ENCODE measurements at regions not wholly inside any gene's neighbourhood (a gene's known extent, or its start where the extent isn't known, plus 50 kb on each side); places are given as distances from the start of the nearest gene placed in this dataset.

DNA sequence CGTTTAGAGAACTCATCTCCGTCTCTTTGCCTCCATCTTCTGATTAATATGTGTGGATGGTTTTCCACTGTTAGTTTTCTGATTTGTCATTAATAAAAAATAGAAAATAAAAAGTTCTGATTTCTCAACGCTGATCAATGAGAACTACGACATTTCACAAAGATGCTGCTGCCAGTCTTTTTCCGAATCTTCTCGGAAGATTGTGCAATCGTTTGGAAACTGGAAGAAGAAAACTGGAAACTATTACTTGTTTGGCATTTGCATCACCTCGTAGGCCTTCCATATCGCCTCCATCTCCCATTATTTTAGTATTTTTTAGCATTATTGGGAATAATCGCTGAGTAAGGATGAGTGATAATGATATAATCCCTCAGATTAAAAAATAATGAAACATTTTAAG is 123.2 kb upstream of the KLF6 start:
- no peak for FAIRE-seq

DNA sequence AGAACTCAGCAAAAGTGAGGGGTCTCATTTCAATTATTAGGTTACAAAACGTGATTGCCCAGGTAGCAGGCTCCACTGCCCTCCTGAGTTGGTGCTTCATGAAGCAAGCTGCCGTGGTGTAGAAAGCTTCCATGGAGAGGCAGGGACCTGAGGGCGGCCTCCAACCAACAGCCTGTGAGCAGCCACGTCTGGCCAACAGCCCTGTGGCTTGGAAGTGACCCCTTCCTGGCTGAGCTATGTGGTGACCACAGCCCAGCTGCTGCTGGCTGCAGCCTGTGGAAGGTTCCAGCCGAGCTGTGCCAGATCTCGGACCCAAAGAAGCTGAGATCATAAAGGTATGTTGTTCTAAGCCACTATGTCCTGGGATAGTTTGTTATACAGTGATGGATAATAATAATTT is 122.5 kb upstream of the KLF6 start:
- Histone ChIP-seq H3K27me3 (ENCODE audit: control insufficient read depth in 2 of 2, insufficient read depth in 2 of 2, low read length in 2 of 2) (no peaks in the 10 kb centered on the region), H2AFZ (ENCODE audit: low read depth, low read length) (0 out of 2 replicates have a peak overlapping the region, but pooled peaks have one; percentile 27), H3K4me3 (no peak overlapping the region), H3K79me2 (ENCODE audit: control insufficient read depth, insufficient read depth, low read length) (no peaks in the 10 kb centered on the region), H3K9me3 (replicated peaks; ENCODE audit: control insufficient read depth, insufficient read depth, low read depth, low read length) (no peaks in the 10 kb centered on the region), H3K9ac (ENCODE audit: insufficient read depth in 1 of 2, low read depth in 2 of 2, low read length in 2 of 2) (peak overlapping the region in 1 of 2 experiments; percentile 73; a peak in 1 of 4 replicates), H3K27ac (ENCODE audit: extremely low read depth, low read depth, low read length) (no peak overlapping the region), H4K20me1 (replicated peaks; ENCODE audit: control insufficient read depth, insufficient read depth, low read length) (no peaks in the 10 kb centered on the region), H3K36me3 (ENCODE audit: control insufficient read depth, insufficient read depth, low read length) (no peaks in the 10 kb centered on the region), H3K4me1 (replicated peaks in 1 of 2; ENCODE audit: control insufficient read depth in 2 of 2, insufficient read depth in 2 of 2, low read length in 2 of 2) (peaks cover 0 to 2% of the 10 kb centered on the region in 2 experiments; a peak in 1 of 5 replicates), H3K9me1 (ENCODE audit: control insufficient read depth, insufficient read depth, low read length) (no peaks in the 10 kb centered on the region), H3K4me2 (ENCODE audit: insufficient read depth, low read length) (no peak overlapping the region)
- ChIA-PET POLR2A (interaction anchor here (0.5 kb wide), 1 partner anchor 122 kb away, joined by 3 read pairs; no protein-coding TSS in a partner anchor), CTCF (ENCODE audit: low intra/inter-chr PET ratio) (no interaction called here)
- BruUV-seq (replicated peaks) = no TSS peak
- DNase-seq (ENCODE audit: extremely low read depth in 1 of 4, low spot score in 3 of 4) (no peak), FAIRE-seq (no peak), ATAC-seq (peak; percentile 57; the same call in 2 of the 3 replicates)
- in situ Hi-C loops (cut with MboI) (no loop called here), intact Hi-C loops (cut with micrococcal nuclease) (no loop called here)
- WGBS (ENCODE audit: insufficient coverage, low coverage, missing lambda C conversion rate) = 32% methylated on average over 6 of the region's 6 CpGs
- TF ChIP-seq PURB (CRISPR knock-in tag; IDR thresholded peaks at IDR 0.05; ENCODE audit: low read depth) = no peak
- TF ChIP-seq BRF1 (IDR thresholded peaks at IDR 0.05; ENCODE audit: borderline replicate concordance, extremely low read depth, insufficient read length) = no peak
- TF ChIP-seq ZBTB8A (IDR thresholded peaks at IDR 0.05; ENCODE audit: partially characterized antibody) = no peak
- no peak for TF ChIP-seq ZNF561 (CRISPR knock-in tag; conservative IDR thresholded peaks at IDR 0.05)
- no peak for TF ChIP-seq ZNF12 (CRISPR knock-in tag; IDR thresholded peaks at IDR 0.05)
- TF ChIP-seq ZNF780A (CRISPR knock-in tag; IDR thresholded peaks at IDR 0.05) = no peak
- TF ChIP-seq ZNF165 (CRISPR knock-in tag; IDR thresholded peaks at IDR 0.05; ENCODE audit: borderline replicate concordance) = no peak
- TF ChIP-seq, protein P1, sequence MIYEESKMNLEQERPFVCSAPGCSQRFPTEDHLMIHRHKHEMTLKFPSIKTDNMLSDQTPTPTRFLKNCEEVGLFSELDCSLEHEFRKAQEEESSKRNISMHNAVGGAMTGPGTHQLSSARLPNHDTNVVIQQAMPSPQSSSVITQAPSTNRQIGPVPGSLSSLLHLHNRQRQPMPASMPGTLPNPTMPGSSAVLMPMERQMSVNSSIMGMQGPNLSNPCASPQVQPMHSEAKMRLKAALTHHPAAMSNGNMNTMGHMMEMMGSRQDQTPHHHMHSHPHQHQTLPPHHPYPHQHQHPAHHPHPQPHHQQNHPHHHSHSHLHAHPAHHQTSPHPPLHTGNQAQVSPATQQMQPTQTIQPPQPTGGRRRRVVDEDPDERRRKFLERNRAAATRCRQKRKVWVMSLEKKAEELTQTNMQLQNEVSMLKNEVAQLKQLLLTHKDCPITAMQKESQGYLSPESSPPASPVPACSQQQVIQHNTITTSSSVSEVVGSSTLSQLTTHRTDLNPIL (CRISPR knock-in tag; IDR thresholded peaks at IDR 0.05) = no peak
- TF ChIP-seq, protein P2, sequence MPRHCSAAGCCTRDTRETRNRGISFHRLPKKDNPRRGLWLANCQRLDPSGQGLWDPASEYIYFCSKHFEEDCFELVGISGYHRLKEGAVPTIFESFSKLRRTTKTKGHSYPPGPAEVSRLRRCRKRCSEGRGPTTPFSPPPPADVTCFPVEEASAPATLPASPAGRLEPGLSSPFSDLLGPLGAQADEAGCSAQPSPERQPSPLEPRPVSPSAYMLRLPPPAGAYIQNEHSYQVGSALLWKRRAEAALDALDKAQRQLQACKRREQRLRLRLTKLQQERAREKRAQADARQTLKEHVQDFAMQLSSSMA (CRISPR knock-in tag; IDR thresholded peaks at IDR 0.05) = no peak
- TF ChIP-seq, protein P3, sequence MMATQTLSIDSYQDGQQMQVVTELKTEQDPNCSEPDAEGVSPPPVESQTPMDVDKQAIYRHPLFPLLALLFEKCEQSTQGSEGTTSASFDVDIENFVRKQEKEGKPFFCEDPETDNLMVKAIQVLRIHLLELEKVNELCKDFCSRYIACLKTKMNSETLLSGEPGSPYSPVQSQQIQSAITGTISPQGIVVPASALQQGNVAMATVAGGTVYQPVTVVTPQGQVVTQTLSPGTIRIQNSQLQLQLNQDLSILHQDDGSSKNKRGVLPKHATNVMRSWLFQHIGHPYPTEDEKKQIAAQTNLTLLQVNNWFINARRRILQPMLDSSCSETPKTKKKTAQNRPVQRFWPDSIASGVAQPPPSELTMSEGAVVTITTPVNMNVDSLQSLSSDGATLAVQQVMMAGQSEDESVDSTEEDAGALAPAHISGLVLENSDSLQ (IDR thresholded peaks at IDR 0.05) = no peak
- TF ChIP-seq ARHGAP35 (IDR thresholded peaks at IDR 0.05; ENCODE audit: partially characterized antibody) = no peak
- TF ChIP-seq HDAC3 (IDR thresholded peaks at IDR 0.05; ENCODE audit: borderline replicate concordance, partially characterized antibody) = no peak

More for the DNA sequence above, 123.2 kb upstream of the KLF6 start:
- H3K27ac ChIP-seq (ENCODE audit: extremely low read depth, low read depth, low read length) = no peak overlapping the region
- H3K4me3 ChIP-seq = no peak overlapping the region
- no peak for ATAC-seq
- no peaks in the 10 kb centered on the region for H3K9me3 ChIP-seq (replicated peaks; ENCODE audit: control insufficient read depth, insufficient read depth, low read depth, low read length)
- ChIA-PET POLR2A (no interaction called here), CTCF (ENCODE audit: low intra/inter-chr PET ratio) (no interaction called here)
- TF ChIP-seq MYBL2 (IDR thresholded peaks at IDR 0.05; ENCODE audit: low read depth) (no peak), MYBL2 (CRISPR knock-in tag; IDR thresholded peaks at IDR 0.05; ENCODE audit: borderline replicate concordance) (no peak), ZNF316 (IDR thresholded peaks at IDR 0.05) (peak; percentile 13; the same call in 1 of the 2 replicates), CEBPG (CRISPR knock-in tag; IDR thresholded peaks at IDR 0.05) (no peak), CEBPG (tag; conservative IDR thresholded peaks at IDR 0.05 in 1 of 2, IDR thresholded peaks at IDR 0.05 in 1 of 2) (peak; percentile 41 to 84; a peak in 3 of 4 replicates), CEBPB (tag; IDR thresholded peaks at IDR 0.05) (peak; percentile 81)
- H3K9ac ChIP-seq (ENCODE audit: insufficient read depth in 1 of 2, low read depth in 2 of 2, low read length in 2 of 2) = no peak overlapping the region
- H3K79me2 ChIP-seq (ENCODE audit: control insufficient read depth, insufficient read depth, low read length) = no peaks in the 10 kb centered on the region
- intact Hi-C loops (cut with micrococcal nuclease) (no loop called here), in situ Hi-C loops (cut with MboI) (no loop called here)
- no peaks in the 10 kb centered on the region for H3K9me1 ChIP-seq (ENCODE audit: control insufficient read depth, insufficient read depth, low read length)
- no peaks in the 10 kb centered on the region for H3K36me3 ChIP-seq (ENCODE audit: control insufficient read depth, insufficient read depth, low read length)
- H4K20me1 ChIP-seq (replicated peaks; ENCODE audit: control insufficient read depth, insufficient read depth, low read length) = no peaks in the 10 kb centered on the region
- no TSS peak for BruUV-seq (replicated peaks)
- 64% methylated on average over 10 of the region's 10 CpGs for WGBS (ENCODE audit: insufficient coverage, low coverage, missing lambda C conversion rate)
- H3K4me2 ChIP-seq (ENCODE audit: insufficient read depth, low read length) = no peak overlapping the region
- DNase-seq (ENCODE audit: extremely low read depth in 1 of 4, low spot score in 3 of 4) = no peak
- peaks cover 0 to 2% of the 10 kb centered on the region in 2 experiments; a peak in 1 of 5 replicates for H3K4me1 ChIP-seq (replicated peaks in 1 of 2; ENCODE audit: control insufficient read depth in 2 of 2, insufficient read depth in 2 of 2, low read length in 2 of 2)
- H2AFZ ChIP-seq (ENCODE audit: low read depth, low read length) = no peak overlapping the region
- H3K27me3 ChIP-seq (ENCODE audit: control insufficient read depth in 2 of 2, insufficient read depth in 2 of 2, low read length in 2 of 2) = no peaks in the 10 kb centered on the region

All from K562 (cell line).